DND-41 (cell line): ENCODE measurements at regions not wholly inside any gene's neighbourhood (a gene's known extent, or its start where the extent isn't known, plus 50 kb on each side); places are given as distances from the start of the nearest gene placed in this dataset.
"Not testable (repeated sequence)": the region's sequence is repeated elsewhere in the genome, so short reads cannot be mapped to it uniquely, and the experiment has no call there.

Experiments
- ATAC-seq: fragments of 200-7000 bp; cut with Tn5 transposase; 3 replicates; pipeline ENCODE4 v1.9.1; 2021; ENCODE audit warnings: low read depth; ENCODE audit not compliant: insufficient read depth
- DNase-seq: peaks from one replicate; pipeline ENCODE4 v3.0.0-alpha.2; 2020
- H2AFZ ChIP-seq: 2 replicates; pipeline ENCODE4 v1.6.0; 2012; ENCODE audit warnings: low read depth, low read length
- H3K27ac ChIP-seq: 2 replicates; pipeline ENCODE4 v1.5.1; 2012; ENCODE audit warnings: low read length, inconsistent platforms
- H3K27me3 ChIP-seq: fragments of 200-600 bp; sonication (generic); 2 replicates; pipeline ENCODE4 v1.6.0; 2012; ENCODE audit warnings: low read length, mild to moderate bottlenecking, inconsistent platforms; ENCODE audit not compliant: insufficient read depth, poor library complexity
- H3K36me3 ChIP-seq: 2 replicates; pipeline ENCODE4 v1.5.1; 2012; ENCODE audit warnings: low read length, inconsistent platforms; ENCODE audit not compliant: insufficient read depth
- H3K4me1 ChIP-seq: 2 replicates; pipeline ENCODE4 v1.5.1; 2012; ENCODE audit warnings: mild to moderate bottlenecking, low read length; ENCODE audit not compliant: insufficient read depth
- H3K4me2 ChIP-seq: 2 replicates; pipeline ENCODE4 v1.6.0; 2012; ENCODE audit warnings: mild to moderate bottlenecking, moderate library complexity, low read length, inconsistent platforms; ENCODE audit not compliant: insufficient read depth
- H3K4me3 ChIP-seq, 2 experiments: fragments of 200-600 bp in 1 of 2; shearing (Covaris generic) in 1 of 2; 2 replicates each; pipeline ENCODE4 v1.5.1; 2012 to 2016; ENCODE audit warnings: inconsistent platforms in 2 of 2, low read length in 2 of 2, mild to moderate bottlenecking in 2 of 2, low read depth in 1 of 2, moderate library complexity in 1 of 2
- H3K79me2 ChIP-seq: 2 replicates; pipeline ENCODE4 v1.6.0; 2012; ENCODE audit warnings: low read length, inconsistent platforms; ENCODE audit not compliant: insufficient read depth
- H3K9ac ChIP-seq: 2 replicates; pipeline ENCODE4 v1.6.0; 2012; ENCODE audit warnings: low read depth, mild to moderate bottlenecking, inconsistent platforms, low read length, moderate library complexity
- H3K9me3 ChIP-seq: 2 replicates; pipeline ENCODE4 v1.5.1; 2012; ENCODE audit warnings: low read length, moderate library complexity, mild to moderate bottlenecking, inconsistent platforms; ENCODE audit not compliant: insufficient read depth, severe bottlenecking
- H4K20me1 ChIP-seq: 2 replicates; pipeline ENCODE4 v1.6.0; 2012; ENCODE audit warnings: low read length; ENCODE audit not compliant: insufficient read depth
- EZH2 ChIP-seq: IDR thresholded peaks from 3 replicates; pipeline ENCODE4 v1.6.1; 2012; ENCODE audit warnings: borderline replicate concordance, low read depth, mild to moderate bottlenecking, moderate library complexity, low read length, inconsistent platforms; ENCODE audit not compliant: severe bottlenecking
- TF ChIP-seq, protein P1 (sequence below): IDR thresholded peaks from 2 replicates; pipeline ENCODE4 v1.5.1; 2012; ENCODE audit warnings: borderline replicate concordance, low read length, moderate library complexity, mild to moderate bottlenecking; ENCODE audit not compliant: poor library complexity, severe bottlenecking; ENCODE audit errors: extremely low read depth

DNA sequence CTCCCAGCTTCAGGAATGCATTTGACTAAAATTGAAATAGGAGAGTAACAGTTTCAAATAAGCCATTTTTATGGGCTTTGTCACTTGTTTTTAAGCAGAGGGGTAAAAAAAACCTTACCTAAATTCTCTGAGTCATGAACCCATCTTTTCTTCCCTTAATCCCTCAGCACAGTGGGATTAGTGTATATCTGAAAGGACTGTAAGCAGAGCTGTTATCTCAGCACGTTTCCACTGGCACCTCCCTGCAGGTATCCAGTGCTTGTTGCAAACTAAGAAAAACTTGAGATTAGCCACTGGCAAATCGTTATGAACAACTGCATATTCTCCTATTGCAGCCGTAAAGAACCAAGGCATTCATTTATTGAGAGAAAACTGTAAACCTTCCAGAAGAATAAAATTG lies 872.7 kb downstream of the EFNA5 start:
- ATAC-seq (no peak), DNase-seq (no peak)
- Histone ChIP-seq H3K4me3 (no peak overlapping the region), H4K20me1 (no peaks in the 10 kb centered on the region), H2AFZ (no peak overlapping the region), H3K4me2 (no peak overlapping the region), H3K4me1 (peaks cover 15% of the 10 kb centered on the region), H3K27ac (no peak overlapping the region), H3K9ac (no peak overlapping the region), H3K79me2 (no peaks in the 10 kb centered on the region), H3K9me3 (no peaks in the 10 kb centered on the region), H3K36me3 (no peaks in the 10 kb centered on the region), H3K27me3 (no peaks in the 10 kb centered on the region)
- TF ChIP-seq, protein P1, sequence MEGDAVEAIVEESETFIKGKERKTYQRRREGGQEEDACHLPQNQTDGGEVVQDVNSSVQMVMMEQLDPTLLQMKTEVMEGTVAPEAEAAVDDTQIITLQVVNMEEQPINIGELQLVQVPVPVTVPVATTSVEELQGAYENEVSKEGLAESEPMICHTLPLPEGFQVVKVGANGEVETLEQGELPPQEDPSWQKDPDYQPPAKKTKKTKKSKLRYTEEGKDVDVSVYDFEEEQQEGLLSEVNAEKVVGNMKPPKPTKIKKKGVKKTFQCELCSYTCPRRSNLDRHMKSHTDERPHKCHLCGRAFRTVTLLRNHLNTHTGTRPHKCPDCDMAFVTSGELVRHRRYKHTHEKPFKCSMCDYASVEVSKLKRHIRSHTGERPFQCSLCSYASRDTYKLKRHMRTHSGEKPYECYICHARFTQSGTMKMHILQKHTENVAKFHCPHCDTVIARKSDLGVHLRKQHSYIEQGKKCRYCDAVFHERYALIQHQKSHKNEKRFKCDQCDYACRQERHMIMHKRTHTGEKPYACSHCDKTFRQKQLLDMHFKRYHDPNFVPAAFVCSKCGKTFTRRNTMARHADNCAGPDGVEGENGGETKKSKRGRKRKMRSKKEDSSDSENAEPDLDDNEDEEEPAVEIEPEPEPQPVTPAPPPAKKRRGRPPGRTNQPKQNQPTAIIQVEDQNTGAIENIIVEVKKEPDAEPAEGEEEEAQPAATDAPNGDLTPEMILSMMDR: no peak

DNA sequence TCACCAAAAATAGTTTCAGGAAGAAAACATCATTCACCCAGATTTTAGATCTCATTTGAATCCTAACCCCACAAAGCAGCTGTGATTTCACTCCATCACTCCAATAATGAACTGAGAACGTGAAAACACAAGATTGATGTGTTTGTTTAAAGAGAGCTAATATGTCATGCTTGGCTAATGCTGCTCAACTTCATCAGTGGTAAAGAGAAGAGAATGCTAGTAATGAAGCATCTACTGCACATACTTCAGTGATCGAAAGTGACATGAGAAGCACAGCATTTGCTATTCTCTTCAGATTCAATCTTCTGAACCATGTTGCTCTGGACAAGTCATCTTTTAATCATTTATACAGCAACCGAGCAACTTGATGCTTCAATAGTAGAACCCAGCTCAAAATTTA lies 874.7 kb downstream of the EFNA5 start:
- Histone ChIP-seq H3K9me3 (no peaks in the 10 kb centered on the region), H3K4me2 (no peak overlapping the region), H3K27me3 (no peaks in the 10 kb centered on the region), H3K4me3 (no peak overlapping the region), H3K36me3 (no peaks in the 10 kb centered on the region), H3K79me2 (no peaks in the 10 kb centered on the region), H2AFZ (no peak overlapping the region), H4K20me1 (no peaks in the 10 kb centered on the region), H3K4me1 (peaks cover 3% of the 10 kb centered on the region), H3K27ac (no peak overlapping the region), H3K9ac (no peak overlapping the region)
- TF ChIP-seq EZH2: no peak
- TF ChIP-seq, protein P1: no peak
- ATAC-seq (no peak), DNase-seq (no peak)

DNA sequence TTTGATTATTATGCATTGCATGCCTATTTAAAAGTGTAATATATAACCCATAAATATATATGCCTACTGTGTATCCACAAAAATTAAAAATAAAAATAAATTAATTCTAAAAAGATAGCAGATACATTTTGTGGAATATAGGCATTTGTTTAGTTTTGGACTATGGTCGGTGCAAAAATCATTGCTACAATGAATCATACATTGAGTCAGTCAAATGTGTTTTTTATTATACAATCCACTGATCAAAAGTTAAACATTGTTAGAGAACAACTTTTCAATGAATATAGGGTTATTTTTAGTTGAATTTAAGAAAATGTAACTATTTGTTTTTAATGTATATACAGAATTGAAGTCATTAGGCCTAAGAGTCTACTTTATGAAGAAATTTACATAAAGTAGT lies 885.9 kb downstream of the EFNA5 start:
- H3K27me3 ChIP-seq: no peaks in the 10 kb centered on the region
- no peak for ATAC-seq
- H3K9ac ChIP-seq: no peak overlapping the region
- H2AFZ ChIP-seq: no peak overlapping the region
- H3K27ac ChIP-seq: no peak overlapping the region
- no peak overlapping the region for H3K4me2 ChIP-seq
- H3K9me3 ChIP-seq: no peaks in the 10 kb centered on the region
- no peaks in the 10 kb centered on the region for H3K36me3 ChIP-seq
- no peaks in the 10 kb centered on the region for H3K79me2 ChIP-seq
- no peak overlapping the region for H3K4me3 ChIP-seq
- no peaks in the 10 kb centered on the region for H3K4me1 ChIP-seq
- no peak for TF ChIP-seq EZH2
- TF ChIP-seq, protein P1: no peak
- H4K20me1 ChIP-seq: no peaks in the 10 kb centered on the region
- no peak for DNase-seq

DNA sequence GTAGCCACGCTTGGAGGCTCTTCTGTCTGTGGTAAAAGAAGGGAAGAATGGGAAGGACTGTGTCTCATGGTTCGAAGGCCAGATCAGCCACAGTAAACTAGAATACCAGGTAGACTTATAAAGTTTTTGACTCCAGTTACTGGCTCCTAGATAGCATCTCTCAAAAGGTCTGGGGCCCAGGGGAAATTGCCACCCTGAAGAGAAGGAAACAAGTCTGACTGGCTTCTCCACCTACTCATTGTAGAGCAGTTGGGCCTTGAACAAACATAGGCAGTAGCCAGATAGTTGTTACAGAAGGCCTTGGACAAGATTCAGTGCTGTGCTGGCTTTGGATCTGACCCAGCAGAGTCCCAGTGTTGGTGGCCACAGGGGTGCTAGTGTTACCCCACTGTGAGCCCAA lies 890.4 kb downstream of the EFNA5 start:
- Histone ChIP-seq H3K4me2 (no peak overlapping the region), H3K9me3 (peaks cover 4% of the 10 kb centered on the region), H3K9ac (no peak overlapping the region), H3K4me3 (no peak overlapping the region), H2AFZ (no peak overlapping the region), H3K27me3 (no peaks in the 10 kb centered on the region), H3K27ac (no peak overlapping the region), H3K4me1 (no peaks in the 10 kb centered on the region), H4K20me1 (no peaks in the 10 kb centered on the region), H3K36me3 (no peaks in the 10 kb centered on the region), H3K79me2 (no peaks in the 10 kb centered on the region)
- ATAC-seq (no peak), DNase-seq (no peak)
- no peak for TF ChIP-seq EZH2
- TF ChIP-seq, protein P1: no peak

DNA sequence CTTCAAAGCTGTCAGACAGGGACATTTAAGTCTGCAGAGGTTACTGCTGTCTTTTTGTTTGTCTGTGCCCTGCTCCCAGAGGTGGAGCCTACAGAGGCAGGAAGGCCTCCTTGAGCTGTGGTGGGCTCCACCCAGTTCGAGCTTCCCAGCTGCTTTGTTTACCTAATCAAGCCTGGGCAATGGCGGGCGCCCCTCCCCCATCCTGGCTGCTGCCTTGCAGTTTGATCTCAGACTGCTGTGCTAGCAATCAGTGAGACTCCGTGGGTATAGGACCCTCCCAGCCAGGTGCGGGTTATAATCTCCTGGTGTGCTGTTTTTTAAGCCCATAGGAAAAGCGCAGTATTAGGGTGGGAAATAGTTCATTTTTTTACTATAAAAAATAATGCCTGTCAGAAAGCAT lies 894.2 kb downstream of the EFNA5 start:
- H3K27me3 ChIP-seq, H3K9ac ChIP-seq, H3K4me2 ChIP-seq, H4K20me1 ChIP-seq, H3K4me3 ChIP-seq, ATAC-seq, H2AFZ ChIP-seq, H3K9me3 ChIP-seq, H3K4me1 ChIP-seq, H3K79me2 ChIP-seq, H3K27ac ChIP-seq, H3K36me3 ChIP-seq: not testable (repeated sequence)
- DNase-seq: peak; percentile 43
